Gastroesophageal sphincter (tissue), 3 donors: ENCODE measurements at regions not wholly inside any gene's neighbourhood (a gene's known extent, or its start where the extent isn't known, plus 50 kb on each side); places are given as distances from the start of the nearest gene placed in this dataset.

ENCODE experiments used
- EP300 ChIP-seq: sonication (generic); formaldehyde crosslinking; IDR thresholded peaks from one replicate; pipeline ENCODE4 v1.6.1; 2017; ENCODE audit warnings: antibody characterized with exemption, mild to moderate bottlenecking
- POLR2A ChIP-seq, 2 donors: fragments of 450-650 bp; IDR thresholded peaks; one replicate each; pipeline ENCODE4 v1.6.1; 2017; ENCODE audit warnings: antibody characterized with exemption in 2 of 2, mild to moderate bottlenecking in 2 of 2, moderate library complexity in 1 of 2
- TF ChIP-seq, protein P1 (sequence below), 4 experiments: fragments of 200-600 bp in 2 of 4; fragments of 450-650 bp in 2 of 4; sonication (generic) in 1 of 4; IDR thresholded peaks; one replicate each; pipeline ENCODE4 v1.5.1; 2017 to 2019; ENCODE audit warnings: antibody characterized with exemption in 4 of 4, mild to moderate bottlenecking in 2 of 4, moderate library complexity in 2 of 4

- TF ChIP-seq, protein P1, sequence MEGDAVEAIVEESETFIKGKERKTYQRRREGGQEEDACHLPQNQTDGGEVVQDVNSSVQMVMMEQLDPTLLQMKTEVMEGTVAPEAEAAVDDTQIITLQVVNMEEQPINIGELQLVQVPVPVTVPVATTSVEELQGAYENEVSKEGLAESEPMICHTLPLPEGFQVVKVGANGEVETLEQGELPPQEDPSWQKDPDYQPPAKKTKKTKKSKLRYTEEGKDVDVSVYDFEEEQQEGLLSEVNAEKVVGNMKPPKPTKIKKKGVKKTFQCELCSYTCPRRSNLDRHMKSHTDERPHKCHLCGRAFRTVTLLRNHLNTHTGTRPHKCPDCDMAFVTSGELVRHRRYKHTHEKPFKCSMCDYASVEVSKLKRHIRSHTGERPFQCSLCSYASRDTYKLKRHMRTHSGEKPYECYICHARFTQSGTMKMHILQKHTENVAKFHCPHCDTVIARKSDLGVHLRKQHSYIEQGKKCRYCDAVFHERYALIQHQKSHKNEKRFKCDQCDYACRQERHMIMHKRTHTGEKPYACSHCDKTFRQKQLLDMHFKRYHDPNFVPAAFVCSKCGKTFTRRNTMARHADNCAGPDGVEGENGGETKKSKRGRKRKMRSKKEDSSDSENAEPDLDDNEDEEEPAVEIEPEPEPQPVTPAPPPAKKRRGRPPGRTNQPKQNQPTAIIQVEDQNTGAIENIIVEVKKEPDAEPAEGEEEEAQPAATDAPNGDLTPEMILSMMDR (IDR thresholded peaks at IDR 0.05): no peak
- TF ChIP-seq POLR2A (IDR thresholded peaks at IDR 0.05) (no peak), EP300 (no peak)
Observed at GRCh38 chr9:26058111-26058895, 380.1 kb upstream of the TUSC1 start.
